GM20431 (cell line): ENCODE measurements at regions not wholly inside any gene's neighbourhood (a gene's known extent, or its start where the extent isn't known, plus 50 kb on each side); places are given as distances from the start of the nearest gene placed in this dataset.

Source experiments
- in situ Hi-C: fragments of 300-500 bp; cut with MseI, MboI; formaldehyde crosslinking; loops from one replicate; pipeline ENCODE4 v1.15.0; 2020; ENCODE audit warnings: low sequenced_read_pairs; ENCODE audit not compliant: unreplicated experiment

DNA sequence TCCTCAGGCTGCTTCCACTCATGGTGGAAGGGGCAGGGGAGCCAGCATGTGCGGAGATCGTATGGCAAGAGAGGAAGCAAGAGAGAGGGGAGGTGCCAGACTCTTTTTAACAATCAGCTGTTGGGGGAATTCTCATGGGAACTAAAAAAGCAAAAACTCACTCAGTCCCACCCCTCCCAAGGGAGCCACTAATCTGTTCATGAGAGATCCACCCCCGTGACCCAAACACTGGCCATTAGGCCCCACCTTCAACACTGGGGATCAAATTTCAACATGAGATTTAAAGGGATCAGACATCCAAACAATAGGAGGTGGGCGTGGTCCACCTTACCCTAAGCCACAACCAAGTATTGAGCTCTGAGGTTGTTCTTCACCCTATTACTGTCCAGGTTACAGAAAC, 375.1 kb downstream of the GRIN2B start:
- in situ Hi-C loops: no loop called here

DNA sequence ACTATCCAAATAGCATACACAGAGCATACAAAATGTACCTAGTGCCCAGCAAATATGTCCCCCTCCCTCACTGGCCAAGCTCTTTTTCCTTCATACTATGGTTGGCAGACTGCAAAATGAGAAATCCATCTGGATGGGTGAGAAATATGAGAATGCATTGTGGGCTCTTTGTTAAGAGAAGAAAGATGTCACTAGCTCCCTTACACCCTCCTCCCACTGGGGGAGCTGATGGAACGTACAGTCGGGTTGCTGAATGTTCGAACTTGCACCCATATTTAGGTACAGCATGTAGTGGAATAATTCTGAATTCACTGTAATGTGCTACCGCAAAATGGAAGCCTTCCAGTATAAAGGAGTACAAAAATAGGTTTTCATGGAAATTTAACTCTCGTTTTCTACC, 377.4 kb downstream of the GRIN2B start:
- in situ Hi-C loops: no loop called here

DNA sequence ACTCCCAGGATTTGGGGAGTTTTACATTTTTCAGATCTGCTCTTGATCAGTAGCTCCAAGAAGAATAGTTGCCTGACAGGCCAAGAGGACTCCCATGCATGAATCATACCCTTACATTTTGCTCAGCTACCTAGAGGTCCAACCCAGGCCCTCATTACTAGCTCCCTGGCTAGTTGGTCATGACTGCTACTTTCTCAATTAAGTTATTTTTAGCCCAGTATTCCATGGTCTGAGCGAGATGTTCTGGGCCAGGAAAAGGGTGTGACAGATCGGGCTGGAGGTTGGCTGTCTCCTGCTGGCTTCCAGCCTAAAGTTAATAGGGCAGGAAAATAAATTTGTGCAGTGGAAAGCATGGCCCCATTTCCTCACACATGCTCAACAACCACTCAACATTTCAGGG, 379.2 kb downstream of the GRIN2B start:
- in situ Hi-C loops: no loop called here

DNA sequence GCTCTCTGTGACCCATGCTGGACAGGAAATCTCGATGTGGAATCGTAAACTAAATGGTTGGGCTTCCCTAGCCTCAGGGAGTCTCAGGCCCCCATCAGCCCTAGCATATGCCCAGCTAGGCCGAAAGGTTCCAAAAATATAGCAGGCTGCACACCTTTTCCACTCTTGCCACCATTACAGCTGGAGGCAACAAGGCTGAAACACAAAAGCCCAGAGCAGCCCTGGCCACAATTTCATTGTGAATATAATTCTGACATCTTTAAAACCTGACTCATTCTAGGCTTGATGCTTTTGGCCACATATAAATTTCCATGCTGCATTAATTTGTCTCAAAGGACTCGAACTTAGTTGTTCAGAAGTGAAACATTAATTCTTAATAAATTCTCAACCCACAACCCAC, 382.2 kb downstream of the GRIN2B start:
- in situ Hi-C loops: no loop called here

DNA sequence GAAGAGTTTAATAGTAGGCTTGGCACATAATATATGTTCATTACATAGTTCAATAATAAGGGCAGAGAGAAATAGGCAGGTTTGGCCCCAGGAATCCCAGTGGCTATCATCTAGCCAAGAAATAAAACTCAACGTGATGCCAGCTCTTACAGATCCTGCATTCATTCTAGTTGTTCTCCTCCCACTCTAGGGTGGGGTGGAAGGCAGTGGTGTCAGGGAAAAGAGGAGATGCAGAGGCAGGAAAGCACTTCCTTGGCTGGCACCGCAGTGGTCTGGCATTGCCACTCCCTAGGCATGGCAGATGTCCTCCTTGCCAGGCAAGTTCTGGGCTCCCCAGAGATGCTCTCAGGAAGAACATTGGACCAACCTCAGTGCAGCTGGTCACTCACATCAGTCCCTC, 383.6 kb downstream of the GRIN2B start:
- in situ Hi-C loops: no loop called here

DNA sequence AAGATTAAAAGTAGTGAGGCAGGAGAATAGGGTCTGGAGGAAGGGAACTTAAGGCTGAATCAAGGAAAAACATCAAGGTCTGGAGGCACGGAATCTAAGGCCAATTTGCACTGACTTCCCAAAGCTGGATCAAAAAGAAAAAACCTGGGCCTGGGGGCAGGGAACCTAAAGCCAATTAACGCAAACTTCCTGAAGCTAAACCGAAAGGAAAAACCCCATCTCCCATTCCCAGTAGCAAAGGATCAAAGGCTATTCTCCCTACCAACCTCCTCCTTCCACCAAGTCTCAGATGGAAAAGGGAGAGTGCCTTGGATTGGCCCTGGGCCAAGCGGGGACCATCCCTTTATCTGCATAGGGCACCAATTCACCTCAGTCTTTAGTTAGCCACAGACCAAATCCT, 384.2 kb downstream of the GRIN2B start:
- in situ Hi-C loops: no loop called here

DNA sequence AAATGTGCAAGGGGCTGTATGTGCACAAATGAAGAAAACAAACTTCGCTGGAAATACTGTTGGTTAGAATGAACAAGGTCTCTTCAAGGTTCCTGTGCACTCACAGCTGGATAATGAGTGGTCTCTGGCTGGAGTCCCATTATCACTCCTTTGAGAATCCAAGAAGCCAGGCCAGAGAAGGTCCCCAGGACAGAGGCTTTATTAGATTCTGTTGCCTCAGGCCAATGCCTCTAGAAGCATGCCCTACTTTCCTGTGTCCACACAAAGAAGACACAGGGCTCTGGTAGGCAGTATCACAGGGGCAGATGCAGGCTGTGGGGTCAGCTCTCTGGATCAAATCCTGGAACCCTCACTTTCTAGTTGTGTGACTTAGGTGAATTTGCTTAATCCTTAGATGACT, 384.7 kb downstream of the GRIN2B start:
- in situ Hi-C loops: no loop called here

DNA sequence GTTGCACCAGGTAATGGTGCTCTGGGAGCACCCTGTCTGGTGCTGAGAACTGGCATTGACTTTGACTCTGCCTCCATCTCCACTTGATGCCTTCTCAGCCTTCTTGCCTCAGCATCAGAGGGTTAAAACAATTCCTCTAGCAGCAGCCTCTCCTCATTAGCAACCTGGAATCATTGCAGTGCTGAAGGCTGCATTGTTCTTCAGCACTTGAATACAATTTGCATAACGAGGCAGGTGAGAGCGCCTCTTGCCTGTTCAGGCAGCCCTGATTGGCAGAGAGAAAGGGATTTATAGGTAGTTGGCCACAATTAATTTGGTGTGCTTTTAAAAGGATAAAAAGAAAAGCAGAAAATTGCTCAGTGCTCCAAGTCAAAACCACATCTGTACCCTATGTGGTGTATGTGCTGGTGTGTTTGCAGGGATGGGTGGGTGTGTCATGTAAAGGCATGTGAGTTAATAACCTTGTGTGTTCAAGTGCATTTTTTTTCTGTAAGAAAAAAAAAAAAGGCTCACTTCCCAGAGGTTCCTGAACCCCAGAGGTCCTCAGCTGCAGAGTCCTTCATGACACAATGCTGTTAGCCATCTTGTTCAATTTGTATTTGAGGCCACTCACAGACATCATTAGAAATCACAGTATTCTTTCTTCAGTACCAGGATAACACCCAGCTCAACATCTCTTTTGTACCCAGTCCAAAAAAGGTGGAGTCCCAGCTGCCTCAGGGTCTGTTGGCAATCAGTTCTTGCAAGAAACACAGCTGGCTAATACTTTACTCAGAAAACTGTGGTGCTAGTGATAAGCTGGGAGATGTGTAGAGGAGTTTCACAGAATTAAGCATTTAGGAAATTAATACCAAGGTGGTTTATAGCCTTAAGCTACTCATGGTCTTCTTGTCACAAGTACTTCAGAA, 385.6 kb downstream of the GRIN2B start:
- in situ Hi-C loops: no loop called here

DNA sequence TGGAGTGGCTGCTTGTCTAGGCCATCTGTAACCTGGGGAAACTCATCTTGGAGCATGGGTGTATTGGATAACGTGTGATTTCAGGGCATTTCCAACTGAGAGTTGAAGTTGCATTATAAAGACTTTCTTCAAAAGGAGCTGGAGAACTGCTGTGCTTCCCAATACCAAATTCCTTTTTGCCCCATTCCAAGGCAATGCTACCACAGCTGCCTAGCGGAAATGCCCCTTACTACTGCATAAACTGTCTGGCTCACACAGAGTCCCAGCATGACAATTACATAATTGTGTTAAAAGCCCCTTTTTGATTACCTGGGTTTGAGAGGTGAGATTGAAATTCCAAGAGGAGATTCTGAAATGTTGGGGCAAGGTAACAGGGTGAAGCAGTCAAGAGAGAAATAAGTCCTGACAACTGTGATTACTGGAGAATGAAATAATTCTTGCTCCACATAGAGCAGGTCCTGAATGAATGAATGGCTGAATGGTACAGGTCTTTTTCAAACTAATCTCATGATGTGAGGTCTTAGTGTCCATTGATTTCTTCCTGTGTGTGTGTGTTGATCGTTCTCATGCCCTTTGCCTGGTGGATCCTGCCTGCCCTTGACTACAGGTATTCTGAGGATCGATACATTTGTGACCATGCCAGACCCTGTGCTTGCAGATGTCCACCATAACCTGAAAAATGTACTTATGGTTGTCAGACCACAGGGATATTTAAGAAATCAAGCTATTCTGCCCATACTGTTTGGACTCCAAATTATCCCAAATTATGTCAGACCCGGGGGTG, 386.5 kb downstream of the GRIN2B start:
- in situ Hi-C loops: no loop called here

DNA sequence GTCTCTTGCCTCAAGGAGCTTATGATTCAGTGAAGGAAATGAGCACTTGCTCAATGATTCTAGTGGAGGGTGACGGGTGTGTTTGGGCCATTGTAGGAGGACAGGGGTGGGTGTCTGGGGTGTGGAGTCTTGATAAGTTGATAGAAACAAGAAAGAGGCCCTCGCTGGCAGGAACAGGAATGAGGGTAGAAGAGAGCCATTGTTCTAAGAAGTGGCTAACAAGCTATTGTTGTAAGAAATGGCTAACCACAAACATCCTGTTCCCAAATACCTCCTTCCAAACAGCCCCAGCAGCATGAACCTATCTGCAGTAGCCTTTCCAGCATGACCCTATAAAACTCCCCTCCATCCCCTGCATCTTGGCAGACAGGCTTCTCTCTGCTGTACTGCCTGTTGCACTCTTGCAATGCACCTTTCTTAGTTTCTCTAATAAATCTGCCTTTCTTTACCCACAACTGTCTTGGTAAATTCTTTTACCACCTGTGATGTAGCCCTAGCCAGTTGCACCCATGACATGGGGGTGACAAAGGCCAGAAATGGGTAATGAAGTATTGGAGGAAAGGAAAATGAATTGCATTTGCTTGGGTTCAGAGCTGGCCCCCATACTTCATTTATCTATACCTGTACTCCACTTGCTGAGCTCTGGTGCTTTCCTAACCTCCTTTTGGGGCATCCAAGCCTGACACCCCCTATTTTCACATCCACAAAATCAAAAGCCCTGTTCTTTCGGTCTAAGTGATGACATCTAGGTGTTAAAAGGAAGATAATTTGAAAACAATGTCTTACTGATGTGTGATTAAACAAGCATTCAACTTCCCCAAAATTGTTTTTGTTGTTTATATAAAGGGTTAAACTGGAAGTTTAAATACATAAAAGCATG, 389.1 kb downstream of the GRIN2B start:
- in situ Hi-C loops: no loop called here

DNA sequence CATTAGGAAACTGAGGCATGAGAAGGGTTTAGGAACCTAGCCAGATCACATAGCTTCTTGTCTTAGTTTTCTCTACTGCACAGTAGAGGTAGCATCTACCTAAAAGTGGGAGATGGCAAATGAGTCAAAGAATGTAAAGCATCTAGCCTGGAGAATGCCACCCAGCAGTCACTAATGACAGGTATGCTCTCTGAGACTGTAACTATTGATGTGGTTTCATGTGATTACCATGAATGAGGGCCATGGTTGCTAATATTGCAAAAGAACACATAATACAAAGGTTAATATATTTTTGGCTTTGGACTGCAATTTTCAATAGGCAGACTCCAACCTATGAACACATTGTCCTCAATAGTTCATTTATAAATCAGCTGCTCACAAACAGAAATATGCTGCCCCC, 389.9 kb downstream of the GRIN2B start:
- in situ Hi-C loops: no loop called here

DNA sequence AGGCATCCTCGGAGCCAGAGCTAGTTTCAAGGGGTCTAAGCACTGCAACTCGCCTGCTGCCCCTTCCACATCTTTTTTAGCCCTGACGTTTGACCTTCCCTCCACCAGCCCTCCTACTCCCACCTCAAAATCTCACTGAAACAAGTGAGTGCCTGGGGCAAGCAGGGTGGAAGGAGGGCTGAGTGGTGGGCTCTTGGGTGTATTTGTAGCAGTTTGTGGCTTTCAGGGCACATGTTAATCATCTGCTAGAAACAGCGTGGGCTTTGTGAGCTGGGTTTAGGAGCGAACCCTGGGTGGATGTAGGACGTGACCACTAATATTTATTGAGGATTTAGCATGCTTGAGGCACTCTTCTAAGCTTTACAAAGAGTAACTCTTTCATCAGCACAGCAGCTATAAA, 390.3 kb downstream of the GRIN2B start:
- in situ Hi-C loops: no loop called here

DNA sequence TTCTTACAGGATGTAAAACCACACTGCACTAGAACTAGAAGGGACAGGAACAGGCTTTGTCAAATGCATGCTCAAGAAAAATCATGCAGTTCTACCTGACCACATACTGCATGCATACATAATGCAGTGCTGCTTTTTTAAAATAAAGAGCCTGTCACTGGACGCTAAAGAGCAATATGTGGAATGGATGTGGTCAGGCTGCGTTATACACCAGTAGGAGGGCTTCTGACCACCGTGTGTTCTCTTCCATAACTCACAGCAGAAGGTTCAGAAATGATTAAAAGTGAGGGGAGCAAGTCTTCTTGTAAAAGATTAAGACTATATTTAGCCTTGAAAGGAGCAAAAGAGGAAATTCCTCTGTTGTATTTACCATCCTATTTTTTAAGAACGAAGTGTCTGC, 392.0 kb downstream of the EMP1 start:
- in situ Hi-C loops: no loop called here

DNA sequence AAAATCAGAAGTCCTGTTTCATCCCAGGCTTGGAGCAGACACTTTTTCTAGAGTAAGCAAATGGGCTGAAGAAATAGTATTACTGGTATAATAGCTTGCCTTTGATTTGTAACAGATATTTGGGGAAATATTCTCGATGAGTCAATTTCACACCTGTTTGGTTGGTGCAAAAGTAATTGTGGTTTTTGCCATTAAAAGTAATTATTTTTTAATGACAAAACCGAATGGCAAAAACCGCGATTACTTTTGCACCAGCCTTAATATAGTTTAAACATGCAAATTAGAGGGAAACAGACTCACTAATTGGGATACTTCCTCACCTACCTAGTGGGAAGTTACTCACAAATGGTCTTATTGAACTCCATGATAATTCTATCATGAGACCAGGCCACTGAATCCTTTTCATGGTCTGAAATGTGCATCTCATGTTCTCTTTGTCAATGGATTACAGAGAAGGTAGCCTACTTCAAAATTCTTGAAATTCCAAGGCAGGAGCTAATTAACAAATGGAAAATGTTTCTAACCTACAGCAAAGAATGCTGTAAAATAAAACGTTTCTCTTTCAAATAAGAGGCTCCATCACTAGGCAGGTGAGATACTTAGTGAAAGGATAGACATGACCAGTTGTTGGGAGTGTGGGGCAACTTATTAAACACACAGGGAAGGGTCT, 391.3 kb downstream of the EMP1 start:
- in situ Hi-C loops: no loop called here

DNA sequence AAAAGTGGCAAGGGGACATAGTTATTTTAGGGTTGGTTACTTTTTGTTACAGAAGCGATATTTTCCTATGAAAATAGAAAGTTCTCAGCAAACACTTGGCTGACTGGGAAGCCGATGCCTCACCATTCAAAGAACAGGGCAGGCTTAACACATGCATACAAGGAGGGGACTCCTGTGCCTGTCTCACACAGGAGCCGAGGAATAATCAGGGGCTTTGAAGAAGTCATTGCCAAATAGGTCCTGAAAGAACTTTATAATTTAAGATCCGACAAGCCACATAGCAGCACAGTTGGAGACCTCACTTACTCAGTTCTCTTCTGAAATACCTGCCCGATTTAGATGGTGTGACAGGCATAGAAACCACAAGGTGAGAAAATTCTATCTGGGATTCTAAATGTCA, 389.8 kb downstream of the EMP1 start:
- in situ Hi-C loops: no loop called here

DNA sequence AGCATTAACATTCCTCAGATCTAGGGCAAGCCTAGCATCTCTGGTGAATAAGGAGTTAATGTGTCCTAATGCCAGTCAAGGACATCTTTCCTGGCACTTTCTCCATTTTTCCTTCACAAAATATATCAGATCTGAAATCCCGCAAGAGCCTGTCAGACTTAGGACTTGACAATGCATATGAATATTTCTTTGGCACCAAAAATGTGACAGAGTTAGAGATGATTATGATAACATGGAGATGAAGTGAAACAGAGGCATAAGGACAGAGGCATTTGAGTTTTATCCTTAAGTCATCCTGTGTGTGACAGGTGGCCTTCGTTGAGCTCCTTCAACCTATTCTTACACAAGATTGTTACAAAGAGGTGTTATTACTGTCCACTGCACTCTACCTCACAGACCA, 388.0 kb downstream of the EMP1 start:
- in situ Hi-C loops: no loop called here

DNA sequence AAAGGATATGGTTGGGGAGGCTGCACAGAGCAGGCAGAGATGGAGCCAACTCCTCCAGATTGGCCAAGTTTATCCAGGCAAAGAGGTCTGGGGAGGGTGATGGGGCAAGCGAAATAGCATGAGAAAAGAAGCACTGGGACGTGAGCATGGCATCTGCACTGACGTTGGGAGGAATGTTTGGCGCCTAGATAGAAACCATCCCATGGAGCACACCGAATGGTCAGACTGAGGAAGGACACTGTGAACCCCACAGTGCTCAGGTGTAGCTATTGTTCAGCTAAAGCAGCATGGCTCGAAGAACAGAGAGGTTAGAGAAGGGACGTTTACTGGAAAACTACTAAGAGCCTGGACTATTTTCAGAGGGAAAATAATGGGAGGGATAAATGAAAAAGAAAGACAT, 387.1 kb downstream of the EMP1 start:
- in situ Hi-C loops: no loop called here

DNA sequence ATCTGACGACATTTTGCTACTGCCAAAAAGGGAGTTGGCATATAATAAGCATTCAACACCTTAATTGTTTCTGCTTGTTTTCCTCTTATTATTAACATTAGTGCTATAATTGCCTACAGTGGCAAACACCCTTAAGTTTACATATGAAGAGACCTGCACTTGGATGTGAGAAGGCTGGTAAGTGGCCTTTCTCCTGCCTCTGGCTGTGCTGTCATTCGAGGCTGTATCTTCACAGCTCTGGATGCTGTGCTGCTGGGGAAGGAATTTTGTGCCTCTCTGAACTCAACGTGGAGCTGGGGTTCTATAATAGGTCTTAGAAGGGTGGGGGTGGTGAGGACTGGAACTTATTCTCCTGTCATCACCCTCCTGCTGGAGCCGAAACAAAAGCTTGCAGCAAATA, 385.9 kb downstream of the EMP1 start:
- in situ Hi-C loops: no loop called here

DNA sequence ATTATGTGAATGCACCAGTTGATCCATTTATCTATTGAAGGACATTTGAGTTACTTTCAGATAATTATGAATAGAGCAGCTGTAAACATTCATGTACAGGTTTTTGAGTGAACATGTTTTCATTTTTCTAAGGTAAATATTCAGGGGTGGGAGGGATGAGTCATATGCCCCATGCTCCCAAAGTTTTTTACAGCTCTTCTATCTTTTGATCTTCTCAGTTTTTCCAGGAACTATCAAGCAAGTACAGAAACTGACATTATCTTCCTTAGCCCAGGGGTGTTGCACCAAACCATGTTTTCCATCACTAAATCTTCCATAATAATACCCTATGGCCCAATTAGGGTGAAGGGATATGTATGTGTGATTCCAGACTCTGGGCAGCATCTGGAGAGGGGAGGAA, 384.5 kb downstream of the EMP1 start:
- in situ Hi-C loops: no loop called here

DNA sequence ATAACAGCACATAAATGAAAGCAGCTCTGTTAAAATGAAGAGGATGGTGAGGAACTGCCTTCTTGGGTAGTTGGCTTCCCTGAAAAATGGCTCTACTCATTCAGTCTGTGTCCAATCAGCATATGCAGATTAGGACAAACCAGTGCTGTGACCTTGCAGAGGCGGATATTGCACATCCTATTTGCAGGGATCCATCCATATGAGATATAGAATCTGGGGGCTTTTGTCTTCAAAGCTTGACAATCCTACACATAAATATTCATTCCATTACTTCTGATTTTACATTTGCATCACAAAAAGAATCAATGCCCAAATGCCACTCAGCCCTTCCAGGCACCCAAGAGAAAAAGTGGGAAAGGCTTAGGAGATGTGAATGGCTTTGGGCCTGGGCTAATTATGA, 383.7 kb downstream of the EMP1 start:
- in situ Hi-C loops: no loop called here
